ENCODE measurements at regions not wholly inside any gene's neighbourhood (a gene's known extent, or its start where the extent isn't known, plus 50 kb on each side); places are given as distances from the start of the nearest gene placed in this dataset.

DNA sequence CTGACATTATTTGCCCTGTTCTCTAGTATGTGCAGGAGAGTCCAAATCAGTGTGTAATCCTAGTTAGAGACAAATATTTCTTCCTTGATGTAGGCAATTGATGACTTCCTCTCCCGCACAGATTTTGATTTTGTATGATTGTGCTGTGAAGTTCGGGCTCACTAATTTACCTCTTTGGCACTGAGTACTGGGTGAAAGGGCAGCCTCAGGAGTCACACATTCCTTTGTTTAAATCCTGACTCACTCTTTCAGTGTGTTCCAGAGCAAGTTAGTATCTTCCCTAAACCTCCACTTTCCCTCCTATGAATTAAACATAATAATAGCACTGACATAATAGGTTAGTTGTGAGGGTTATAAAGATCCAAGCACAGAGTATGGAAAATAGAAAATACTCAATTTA lies 269.7 kb downstream of the ISL1 start:
- H3K27ac ChIP-seq (ENCODE audit: low read length): no peak overlapping the region
- DNase-seq (ENCODE audit: low read depth, low spot score) (no peak), ATAC-seq (no peak)
- in situ Hi-C loops (cut with HindIII; ENCODE audit: low pct_unique_long_range_greater_than_20kb, low sequenced_read_pairs): no loop called here
- H3K27me3 ChIP-seq (ENCODE audit: control insufficient read depth, insufficient read depth, low read length): no peaks in the 10 kb centered on the region
- H3K36me3 ChIP-seq (ENCODE audit: control insufficient read depth, insufficient read depth, low read length): no peaks in the 10 kb centered on the region
- H3K4me1 ChIP-seq (ENCODE audit: control insufficient read depth, insufficient read depth, low read length): no peaks in the 10 kb centered on the region
- TF ChIP-seq, protein P1, sequence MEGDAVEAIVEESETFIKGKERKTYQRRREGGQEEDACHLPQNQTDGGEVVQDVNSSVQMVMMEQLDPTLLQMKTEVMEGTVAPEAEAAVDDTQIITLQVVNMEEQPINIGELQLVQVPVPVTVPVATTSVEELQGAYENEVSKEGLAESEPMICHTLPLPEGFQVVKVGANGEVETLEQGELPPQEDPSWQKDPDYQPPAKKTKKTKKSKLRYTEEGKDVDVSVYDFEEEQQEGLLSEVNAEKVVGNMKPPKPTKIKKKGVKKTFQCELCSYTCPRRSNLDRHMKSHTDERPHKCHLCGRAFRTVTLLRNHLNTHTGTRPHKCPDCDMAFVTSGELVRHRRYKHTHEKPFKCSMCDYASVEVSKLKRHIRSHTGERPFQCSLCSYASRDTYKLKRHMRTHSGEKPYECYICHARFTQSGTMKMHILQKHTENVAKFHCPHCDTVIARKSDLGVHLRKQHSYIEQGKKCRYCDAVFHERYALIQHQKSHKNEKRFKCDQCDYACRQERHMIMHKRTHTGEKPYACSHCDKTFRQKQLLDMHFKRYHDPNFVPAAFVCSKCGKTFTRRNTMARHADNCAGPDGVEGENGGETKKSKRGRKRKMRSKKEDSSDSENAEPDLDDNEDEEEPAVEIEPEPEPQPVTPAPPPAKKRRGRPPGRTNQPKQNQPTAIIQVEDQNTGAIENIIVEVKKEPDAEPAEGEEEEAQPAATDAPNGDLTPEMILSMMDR (IDR thresholded peaks at IDR 0.05): no peak
- no peak for TF ChIP-seq POLR2AphosphoS5 (IDR thresholded peaks at IDR 0.05; ENCODE audit: low read depth, low read length)
- TF ChIP-seq, protein P2, sequence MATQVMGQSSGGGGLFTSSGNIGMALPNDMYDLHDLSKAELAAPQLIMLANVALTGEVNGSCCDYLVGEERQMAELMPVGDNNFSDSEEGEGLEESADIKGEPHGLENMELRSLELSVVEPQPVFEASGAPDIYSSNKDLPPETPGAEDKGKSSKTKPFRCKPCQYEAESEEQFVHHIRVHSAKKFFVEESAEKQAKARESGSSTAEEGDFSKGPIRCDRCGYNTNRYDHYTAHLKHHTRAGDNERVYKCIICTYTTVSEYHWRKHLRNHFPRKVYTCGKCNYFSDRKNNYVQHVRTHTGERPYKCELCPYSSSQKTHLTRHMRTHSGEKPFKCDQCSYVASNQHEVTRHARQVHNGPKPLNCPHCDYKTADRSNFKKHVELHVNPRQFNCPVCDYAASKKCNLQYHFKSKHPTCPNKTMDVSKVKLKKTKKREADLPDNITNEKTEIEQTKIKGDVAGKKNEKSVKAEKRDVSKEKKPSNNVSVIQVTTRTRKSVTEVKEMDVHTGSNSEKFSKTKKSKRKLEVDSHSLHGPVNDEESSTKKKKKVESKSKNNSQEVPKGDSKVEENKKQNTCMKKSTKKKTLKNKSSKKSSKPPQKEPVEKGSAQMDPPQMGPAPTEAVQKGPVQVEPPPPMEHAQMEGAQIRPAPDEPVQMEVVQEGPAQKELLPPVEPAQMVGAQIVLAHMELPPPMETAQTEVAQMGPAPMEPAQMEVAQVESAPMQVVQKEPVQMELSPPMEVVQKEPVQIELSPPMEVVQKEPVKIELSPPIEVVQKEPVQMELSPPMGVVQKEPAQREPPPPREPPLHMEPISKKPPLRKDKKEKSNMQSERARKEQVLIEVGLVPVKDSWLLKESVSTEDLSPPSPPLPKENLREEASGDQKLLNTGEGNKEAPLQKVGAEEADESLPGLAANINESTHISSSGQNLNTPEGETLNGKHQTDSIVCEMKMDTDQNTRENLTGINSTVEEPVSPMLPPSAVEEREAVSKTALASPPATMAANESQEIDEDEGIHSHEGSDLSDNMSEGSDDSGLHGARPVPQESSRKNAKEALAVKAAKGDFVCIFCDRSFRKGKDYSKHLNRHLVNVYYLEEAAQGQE (IDR thresholded peaks at IDR 0.05; ENCODE audit: insufficient read depth in 1 of 2, low read depth in 2 of 2, low read length in 1 of 2): no peak
- no peak for TF ChIP-seq TCF7L2 (IDR thresholded peaks at IDR 0.05; ENCODE audit: low read depth, low read length)
- no peak for TF ChIP-seq SIN3A (IDR thresholded peaks at IDR 0.05; ENCODE audit: borderline replicate concordance, insufficient read depth, low read depth, low read length)
- no TSS peak for BruUV-seq (replicated peaks)
- intact Hi-C loops (cut with micrococcal nuclease; ENCODE audit: unreplicated experiment): no loop called here
- H3K9me3 ChIP-seq (ENCODE audit: control insufficient read depth, insufficient read depth, low read depth, low read length): no peaks in the 10 kb centered on the region
- no peak overlapping the region for H3K4me3 ChIP-seq (ENCODE audit: low read depth in 2 of 2, low read length in 2 of 2)
- POLR2A ChIA-PET: no interaction called here
- CTCF ChIA-PET: no interaction called here

DNA sequence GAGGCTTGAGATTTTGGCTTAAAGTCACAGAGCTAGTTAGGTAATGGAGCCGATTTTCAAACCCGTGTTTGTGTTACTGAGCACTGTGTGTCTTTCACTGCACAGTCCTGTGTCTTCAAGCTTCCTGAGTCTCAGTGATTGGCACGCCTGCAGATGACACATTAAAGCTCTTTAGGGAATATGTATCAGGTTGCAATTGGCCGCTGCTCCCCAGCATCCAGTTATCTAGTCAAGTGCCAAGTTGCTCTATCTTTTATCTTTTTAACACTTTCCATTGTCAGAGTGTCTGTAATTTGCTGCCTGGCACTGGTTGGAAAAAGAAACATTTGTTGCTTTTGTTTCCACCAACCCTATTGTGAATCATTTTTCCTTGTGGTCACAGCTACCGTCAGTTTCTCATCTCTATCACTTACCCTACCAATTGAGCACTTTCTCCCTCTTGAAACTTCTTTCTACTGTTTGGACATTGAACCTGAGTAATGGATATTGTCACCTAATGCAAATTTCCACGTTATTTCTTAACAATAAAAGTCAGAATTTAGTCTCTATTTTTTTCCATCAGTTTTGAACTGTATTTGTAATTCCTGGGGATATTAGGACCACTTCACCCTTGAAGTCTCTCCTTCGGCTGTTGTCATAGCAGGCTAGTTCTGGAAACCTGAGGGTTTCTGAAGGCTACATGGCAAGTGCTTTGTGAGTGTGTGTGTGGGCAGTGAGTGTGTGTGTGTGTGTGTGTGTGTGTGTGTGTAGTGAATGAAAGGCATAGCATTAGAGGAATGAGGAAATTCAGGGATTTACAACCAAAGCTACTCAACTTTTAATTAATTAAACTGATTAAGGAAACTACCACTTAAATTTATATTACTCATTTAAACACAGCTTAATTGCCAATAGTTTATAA lies 274.3 kb downstream of the ISL1 start:
- no peaks in the 10 kb centered on the region for H3K4me1 ChIP-seq (ENCODE audit: control insufficient read depth, insufficient read depth, low read length)
- H3K9me3 ChIP-seq (ENCODE audit: control insufficient read depth, insufficient read depth, low read depth, low read length): no peaks in the 10 kb centered on the region; the same call in 1 of the 2 replicates
- no peak overlapping the region for H3K4me3 ChIP-seq (ENCODE audit: low read depth in 2 of 2, low read length in 2 of 2)
- DNase-seq (ENCODE audit: low read depth, low spot score): no peak
- intact Hi-C loops (cut with micrococcal nuclease; ENCODE audit: unreplicated experiment): no loop called here
- no peak for ATAC-seq
- TF ChIP-seq TCF7L2 (IDR thresholded peaks at IDR 0.05; ENCODE audit: low read depth, low read length): no peak
- no peak for TF ChIP-seq SIN3A (IDR thresholded peaks at IDR 0.05; ENCODE audit: borderline replicate concordance, insufficient read depth, low read depth, low read length)
- TF ChIP-seq POLR2AphosphoS5 (IDR thresholded peaks at IDR 0.05; ENCODE audit: low read depth, low read length): no peak
- TF ChIP-seq, protein P2 (IDR thresholded peaks at IDR 0.05; ENCODE audit: insufficient read depth in 1 of 2, low read depth in 2 of 2, low read length in 1 of 2): no peak
- TF ChIP-seq, protein P1 (IDR thresholded peaks at IDR 0.05): no peak
- CTCF ChIA-PET: no interaction called here
- POLR2A ChIA-PET: no interaction called here
- BruUV-seq (replicated peaks): no TSS peak
- no peak overlapping the region for H3K27ac ChIP-seq (ENCODE audit: low read length)
- in situ Hi-C loops (cut with HindIII; ENCODE audit: low pct_unique_long_range_greater_than_20kb, low sequenced_read_pairs): no loop called here
- H3K36me3 ChIP-seq (ENCODE audit: control insufficient read depth, insufficient read depth, low read length): no peaks in the 10 kb centered on the region
- no peaks in the 10 kb centered on the region for H3K27me3 ChIP-seq (ENCODE audit: control insufficient read depth, insufficient read depth, low read length)

All from Panc1 (cell line).